IPS DF 6.9 (cell line): ENCODE measurements at regions not wholly inside any gene's neighbourhood (a gene's known extent, or its start where the extent isn't known, plus 50 kb on each side); places are given as distances from the start of the nearest gene placed in this dataset.

ENCODE experiments used
- DNase-seq: peaks from one replicate; pipeline ENCODE4 v3.0.0-alpha.2; 2013; ENCODE audit warnings: low read depth, low spot score
- H3K27ac ChIP-seq: one replicate; pipeline ENCODE4 v1.5.1; 2013; ENCODE audit warnings: low read length, control low read depth
- H3K27me3 ChIP-seq: 2 replicates; pipeline ENCODE4 v1.6.1; 2013; ENCODE audit warnings: mild to moderate bottlenecking, low read length; ENCODE audit not compliant: control insufficient read depth, insufficient read depth
- H3K36me3 ChIP-seq: 2 replicates; pipeline ENCODE4 v1.6.1; 2013; ENCODE audit warnings: low read length; ENCODE audit not compliant: control insufficient read depth, insufficient read depth
- H3K4me1 ChIP-seq: 2 replicates; pipeline ENCODE4 v1.6.1; 2013; ENCODE audit warnings: low read length; ENCODE audit not compliant: control insufficient read depth, insufficient read depth
- H3K4me3 ChIP-seq: 2 replicates; pipeline ENCODE4 v1.5.1; 2013; ENCODE audit warnings: mild to moderate bottlenecking, low read length
- H3K9me3 ChIP-seq: 2 replicates; pipeline ENCODE4 v1.6.1; 2013; ENCODE audit warnings: low read length, inconsistent platforms; ENCODE audit not compliant: control insufficient read depth, insufficient read depth
- WGBS: extraction: QIAGEN DNeasy Blood & Tissue Kit; methylation state at CpG from one replicate; pipeline ENCODE4 v1.1.7; 2013; ENCODE audit warnings: mixed read lengths, missing lambda C conversion rate; ENCODE audit not compliant: insufficient read length, insufficient coverage; 5-methylcytosine and 5-hydroxymethylcytosine counted together

GRCh38 chrX:20442597-20442996, 175.9 kb upstream of the RPS6KA3 start:
- Histone ChIP-seq H3K27me3 (no peaks in the 10 kb centered on the region), H3K9me3 (no peaks in the 10 kb centered on the region), H3K4me3 (no peak overlapping the region), H3K4me1 (no peaks in the 10 kb centered on the region), H3K27ac (no peak overlapping the region), H3K36me3 (no peaks in the 10 kb centered on the region)
- WGBS = no CpG with 5 or more reads among the region's 3 CpGs
- peak; percentile 41 for DNase-seq

GRCh38 chrX:20441123-20441522, 174.4 kb upstream of the RPS6KA3 start:
- H3K4me3 ChIP-seq = no peak overlapping the region
- H3K27me3 ChIP-seq = no peaks in the 10 kb centered on the region
- H3K9me3 ChIP-seq = no peaks in the 10 kb centered on the region
- no peak for DNase-seq
- no peaks in the 10 kb centered on the region for H3K4me1 ChIP-seq
- WGBS = no CpG with 5 or more reads among the region's 1 CpG
- H3K27ac ChIP-seq = no peak overlapping the region
- no peaks in the 10 kb centered on the region for H3K36me3 ChIP-seq

DNA sequence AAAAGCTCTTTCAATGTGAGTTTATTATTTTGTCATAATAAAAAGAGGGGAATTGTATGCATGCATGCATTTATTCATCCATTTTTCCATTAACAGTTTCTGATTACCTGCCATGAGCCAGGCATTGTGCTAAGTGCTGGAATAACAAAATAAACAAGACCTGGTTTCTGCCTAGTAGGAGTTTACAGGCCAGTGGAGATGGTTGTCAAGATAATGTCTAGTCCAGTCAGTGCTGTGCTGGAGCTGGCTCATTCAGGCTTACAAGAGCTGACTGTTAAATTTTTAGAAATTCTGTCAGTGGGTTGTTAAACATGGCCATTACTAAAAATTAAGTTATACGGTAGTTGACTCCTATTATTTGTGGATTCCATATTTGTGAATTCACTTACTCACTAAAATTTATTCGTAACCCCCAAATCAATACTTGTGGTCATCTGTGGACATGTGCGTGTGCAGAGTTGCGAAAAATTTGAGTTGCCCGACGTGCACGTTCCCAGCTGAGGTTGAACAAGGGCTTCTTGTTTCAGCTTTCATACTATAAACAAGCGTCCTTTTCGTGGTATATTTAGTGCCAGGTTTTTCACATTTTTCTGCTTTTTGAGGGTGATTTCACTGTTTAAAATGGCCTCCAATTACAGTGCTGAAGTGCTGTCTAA, 172.3 kb upstream of the RPS6KA3 start:
- Histone ChIP-seq H3K9me3 (no peaks in the 10 kb centered on the region), H3K4me1 (no peaks in the 10 kb centered on the region), H3K4me3 (no peak overlapping the region), H3K27me3 (no peaks in the 10 kb centered on the region), H3K27ac (no peak overlapping the region), H3K36me3 (no peaks in the 10 kb centered on the region)
- no peak for DNase-seq
- WGBS = no CpG with 5 or more reads among the region's 9 CpGs

GRCh38 chrX:20437683-20438082, 171.0 kb upstream of the RPS6KA3 start:
- Histone ChIP-seq H3K4me3 (no peak overlapping the region), H3K4me1 (no peaks in the 10 kb centered on the region), H3K9me3 (no peaks in the 10 kb centered on the region), H3K27me3 (no peaks in the 10 kb centered on the region), H3K27ac (no peak overlapping the region), H3K36me3 (no peaks in the 10 kb centered on the region)
- DNase-seq = no peak
- no CpG with 5 or more reads among the region's 1 CpG for WGBS

GRCh38 chrX:20435913-20436312, 169.2 kb upstream of the RPS6KA3 start:
- WGBS = no CpG with 5 or more reads among the region's 1 CpG
- Histone ChIP-seq H3K4me3 (no peak overlapping the region), H3K4me1 (no peaks in the 10 kb centered on the region), H3K27me3 (no peaks in the 10 kb centered on the region), H3K9me3 (no peaks in the 10 kb centered on the region), H3K27ac (no peak overlapping the region), H3K36me3 (no peaks in the 10 kb centered on the region)
- DNase-seq = no peak

- Histone ChIP-seq H3K27ac (no peak overlapping the region), H3K9me3 (no peaks in the 10 kb centered on the region), H3K4me1 (no peaks in the 10 kb centered on the region), H3K27me3 (no peaks in the 10 kb centered on the region), H3K36me3 (no peaks in the 10 kb centered on the region), H3K4me3 (no peak overlapping the region)
- DNase-seq = no peak
- WGBS = no CpG with 5 or more reads among the region's 3 CpGs
Observed at GRCh38 chrX:20434986-20435385, 168.3 kb upstream of the RPS6KA3 start.

- no peaks in the 10 kb centered on the region for H3K9me3 ChIP-seq
- no peak overlapping the region for H3K4me3 ChIP-seq
- H3K36me3 ChIP-seq = no peaks in the 10 kb centered on the region
- DNase-seq = no peak
- H3K4me1 ChIP-seq = no peaks in the 10 kb centered on the region
- no peak overlapping the region for H3K27ac ChIP-seq
- H3K27me3 ChIP-seq = no peaks in the 10 kb centered on the region
- WGBS = no CpG with 5 or more reads among the region's 1 CpG
Observed at GRCh38 chrX:20433388-20433775, 166.7 kb upstream of the RPS6KA3 start.

GRCh38 chrX:20432746-20433387, 166.2 kb upstream of the RPS6KA3 start:
- no CpG with 5 or more reads among the region's 2 CpGs for WGBS
- no peak for DNase-seq
- Histone ChIP-seq H3K4me3 (no peak overlapping the region), H3K9me3 (no peaks in the 10 kb centered on the region), H3K4me1 (no peaks in the 10 kb centered on the region), H3K27me3 (no peaks in the 10 kb centered on the region), H3K36me3 (no peaks in the 10 kb centered on the region), H3K27ac (no peak overlapping the region)

- no peaks in the 10 kb centered on the region for H3K36me3 ChIP-seq
- H3K27ac ChIP-seq = no peak overlapping the region
- no peak overlapping the region for H3K4me3 ChIP-seq
- H3K4me1 ChIP-seq = no peaks in the 10 kb centered on the region
- no peaks in the 10 kb centered on the region for H3K27me3 ChIP-seq
- WGBS = no CpG with 5 or more reads among the region's 3 CpGs
- no peaks in the 10 kb centered on the region for H3K9me3 ChIP-seq
- DNase-seq = no peak
Observed at GRCh38 chrX:20432048-20432447, 165.3 kb upstream of the RPS6KA3 start.

- H3K27me3 ChIP-seq = no peaks in the 10 kb centered on the region
- no peak overlapping the region for H3K4me3 ChIP-seq
- no peaks in the 10 kb centered on the region for H3K4me1 ChIP-seq
- no peaks in the 10 kb centered on the region for H3K9me3 ChIP-seq
- no peaks in the 10 kb centered on the region for H3K36me3 ChIP-seq
- no peak overlapping the region for H3K27ac ChIP-seq
- DNase-seq = no peak
- no CpG with 5 or more reads among the region's 1 CpG for WGBS
Observed at GRCh38 chrX:20431486-20431885, 164.8 kb upstream of the RPS6KA3 start.
